Panc1 (cell line): ENCODE measurements at regions not wholly inside any gene's neighbourhood (a gene's known extent, or its start where the extent isn't known, plus 50 kb on each side); places are given as distances from the start of the nearest gene placed in this dataset.
"Not testable (repeated sequence)": the region's sequence is repeated elsewhere in the genome, so short reads cannot be mapped to it uniquely, and the experiment has no call there.

Experiments
- ATAC-seq: fragments of 200-7000 bp; cut with Tn5 transposase; 2 replicates; pipeline ENCODE4 v1.9.1; 2020; ENCODE audit warnings: mild to moderate bottlenecking, moderate library complexity
- BruUV-seq: library from RNA; stranded (reverse); fragments of 400-500 nt; replicated peaks from 2 replicates; lab custom pipeline; 2021; lab: Mats Ljungman, UMichigan
- CTCF ChIA-PET: fragments of 300-600 bp; sonication (Branson Sonifier 250); formaldehyde crosslinking; loops from one replicate; lab custom pipeline; 2022; ENCODE audit warnings: antibody characterized with exemption; lab: Charles Lee
- POLR2A ChIA-PET: fragments of 300-600 bp; sonication (Branson Sonifier 250); formaldehyde crosslinking; loops from one replicate; lab custom pipeline; 2022; ENCODE audit warnings: antibody characterized with exemption; lab: Charles Lee
- DNase-seq: peaks from one replicate; pipeline ENCODE4 v3.0.0-alpha.2; 2010; ENCODE audit warnings: low read depth, low spot score
- H3K27ac ChIP-seq: 2 replicates; pipeline ENCODE4 v1.5.1; 2011; ENCODE audit warnings: mild to moderate bottlenecking, low read length, inconsistent platforms
- H3K27me3 ChIP-seq: fragments of 200-500 bp; sonication (Bioruptor generic); 2 replicates; pipeline ENCODE4 v1.6.0; 2014; ENCODE audit warnings: low read length, inconsistent platforms; ENCODE audit not compliant: control insufficient read depth, insufficient read depth
- H3K36me3 ChIP-seq: fragments of 200-500 bp; sonication (Bioruptor generic); 2 replicates; pipeline ENCODE4 v1.5.1; 2014; ENCODE audit warnings: inconsistent platforms, mild to moderate bottlenecking, low read length, moderate library complexity; ENCODE audit not compliant: control insufficient read depth, insufficient read depth
- H3K4me1 ChIP-seq: 2 replicates; pipeline ENCODE4 v1.5.1; 2011; ENCODE audit warnings: inconsistent platforms, mild to moderate bottlenecking, low read length, moderate library complexity; ENCODE audit not compliant: control insufficient read depth, insufficient read depth
- H3K4me3 ChIP-seq, 2 experiments: 2 replicates each; pipeline ENCODE4 v1.5.1; 2011 to 2012; ENCODE audit warnings: low read depth in 2 of 2, low read length in 2 of 2, mild to moderate bottlenecking in 2 of 2, inconsistent platforms in 1 of 2, moderate library complexity in 1 of 2
- H3K9me3 ChIP-seq: fragments of 200-500 bp; sonication (Bioruptor generic); 2 replicates; pipeline ENCODE4 v1.5.1; 2014; ENCODE audit warnings: low read depth, mild to moderate bottlenecking, inconsistent platforms, low read length, moderate library complexity; ENCODE audit not compliant: control insufficient read depth, insufficient read depth
- POLR2AphosphoS5 ChIP-seq: IDR thresholded peaks from 2 replicates; pipeline ENCODE4 v1.6.1; 2012; ENCODE audit warnings: mild to moderate bottlenecking, low read depth, low read length, moderate library complexity
- SIN3A ChIP-seq: IDR thresholded peaks from 2 replicates; pipeline ENCODE4 v1.6.1; 2012; ENCODE audit warnings: low read depth, mild to moderate bottlenecking, low read length, moderate library complexity, borderline replicate concordance; ENCODE audit not compliant: insufficient read depth
- TCF7L2 ChIP-seq: IDR thresholded peaks from 2 replicates; pipeline ENCODE4 v1.6.1; 2011; ENCODE audit warnings: mild to moderate bottlenecking, low read depth, low read length, inconsistent platforms
- in situ Hi-C: cut with HindIII; loops from 2 replicates; pipeline ENCODE4 v1.10.0; 2016; ENCODE audit warnings: low sequenced_read_pairs, low pct_unique_long_range_greater_than_20kb
- intact Hi-C: fragments of 100-400 bp; cut with micrococcal nuclease; formaldehyde crosslinking; loops from one replicate; pipeline ENCODE4 v1.10.0; 2022; ENCODE audit not compliant: unreplicated experiment
- TF ChIP-seq, protein P1 (sequence below): fragments of 450-650 bp; IDR thresholded peaks from 2 replicates; pipeline ENCODE4 v1.5.1; 2017; ENCODE audit warnings: mild to moderate bottlenecking
- TF ChIP-seq, protein P2 (sequence below), 2 experiments: IDR thresholded peaks; 2 replicates each; pipeline ENCODE4 v1.6.1; 2011 to 2012; ENCODE audit warnings: low read depth in 2 of 2, control low read depth in 1 of 2, low read length in 1 of 2, mild to moderate bottlenecking in 1 of 2, moderate library complexity in 1 of 2; ENCODE audit not compliant: insufficient read depth in 1 of 2

DNA sequence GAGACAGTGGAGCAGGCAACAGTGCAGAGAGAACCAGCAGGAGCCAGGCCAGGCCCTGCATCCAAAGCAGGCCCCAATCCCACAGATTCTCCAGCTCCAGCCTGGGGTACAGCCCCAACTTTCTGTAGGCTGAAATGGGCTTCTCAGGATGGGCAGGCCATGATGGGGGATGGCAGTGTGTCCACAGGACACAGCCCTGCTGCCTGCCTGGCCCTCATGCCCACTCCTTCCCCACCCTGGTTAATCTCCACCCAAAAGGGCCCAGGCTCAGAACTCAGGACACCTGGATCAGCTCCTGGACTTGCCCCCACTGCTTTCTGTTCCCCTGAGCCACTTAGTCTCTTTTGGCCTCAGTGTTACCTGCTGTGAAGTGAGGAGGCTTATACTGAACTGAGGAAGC, 57.1 kb downstream of the GGTLC2 start:
- H3K36me3 ChIP-seq, H3K4me3 ChIP-seq, H3K27me3 ChIP-seq, H3K27ac ChIP-seq, intact Hi-C loops, H3K9me3 ChIP-seq, BruUV-seq, ATAC-seq, DNase-seq, H3K4me1 ChIP-seq, POLR2A ChIA-PET, in situ Hi-C loops: not testable (repeated sequence)
- CTCF ChIA-PET = interaction anchor here (0.6 kb wide), 1 partner anchor 451 kb away, joined by 3 read pairs; no protein-coding TSS in a partner anchor

DNA sequence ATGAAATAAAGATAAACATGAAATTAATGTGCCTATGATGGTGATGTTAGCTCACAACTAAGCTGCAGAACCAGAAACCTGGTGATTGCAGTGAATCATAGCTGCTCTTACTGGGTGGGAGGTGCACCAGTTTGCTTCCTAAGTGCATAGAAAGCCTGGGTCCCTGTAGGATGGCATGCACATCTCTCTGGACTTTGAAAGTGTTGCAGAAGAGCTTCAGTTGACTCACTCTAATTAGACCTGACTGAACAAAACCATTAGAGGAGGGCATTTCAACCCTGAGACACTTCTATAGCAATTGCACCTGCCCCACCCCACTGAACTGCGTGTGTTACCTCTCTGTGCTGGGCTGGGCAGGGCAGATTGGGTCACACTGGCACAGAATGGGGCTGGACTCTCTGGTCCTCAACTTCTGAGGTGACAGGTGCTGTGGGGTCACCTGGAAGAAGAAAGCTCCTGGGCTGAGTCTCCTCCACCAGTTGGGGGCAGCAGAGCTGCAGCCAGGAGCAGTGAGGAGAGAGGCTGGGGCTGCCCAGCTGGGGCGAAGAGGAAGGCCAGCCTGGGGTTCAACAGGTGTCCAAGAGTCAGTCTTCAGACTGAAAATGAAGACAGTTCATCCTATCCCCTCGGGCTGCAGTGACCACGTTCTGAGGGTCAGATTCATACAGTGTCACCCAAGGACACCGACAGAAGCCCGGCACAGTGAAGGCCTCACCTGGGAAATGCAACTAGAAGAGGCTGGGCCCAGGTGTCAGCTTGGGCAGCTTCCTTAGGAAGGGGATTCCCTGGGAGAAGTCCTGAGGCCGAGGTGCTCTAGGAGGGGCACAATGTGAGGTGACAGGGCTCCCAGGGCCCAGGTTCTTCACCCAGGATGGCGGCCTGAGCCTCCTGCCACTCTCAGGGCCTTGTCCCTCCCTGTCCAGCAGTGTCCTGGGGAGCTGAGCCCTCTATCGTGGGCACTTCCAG, 58.1 kb downstream of the GGTLC2 start:
- intact Hi-C loops = no loop called here
- POLR2A ChIA-PET = no interaction called here

DNA sequence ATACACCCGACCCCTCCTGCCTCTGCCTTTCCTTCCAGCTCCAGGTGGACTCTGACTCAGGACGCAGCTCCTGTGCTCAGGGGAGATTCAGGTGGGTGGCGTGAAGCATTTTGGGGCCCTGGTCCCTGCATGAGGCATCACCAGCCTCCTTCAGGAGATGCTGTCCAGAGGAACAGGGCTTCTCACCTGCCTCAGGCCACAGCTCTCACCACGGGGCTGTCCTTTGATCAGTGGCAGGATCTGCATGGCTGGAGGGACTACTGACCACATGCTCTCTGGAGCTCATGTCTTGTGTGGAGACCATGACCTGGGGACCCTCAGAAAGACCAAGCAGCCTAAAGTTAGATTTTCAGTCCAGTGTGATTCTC, 58.8 kb downstream of the GGTLC2 start:
- H3K4me3 ChIP-seq = no peak overlapping the region
- no peaks in the 10 kb centered on the region for H3K27me3 ChIP-seq
- TF ChIP-seq SIN3A = no peak
- TF ChIP-seq, protein P1, sequence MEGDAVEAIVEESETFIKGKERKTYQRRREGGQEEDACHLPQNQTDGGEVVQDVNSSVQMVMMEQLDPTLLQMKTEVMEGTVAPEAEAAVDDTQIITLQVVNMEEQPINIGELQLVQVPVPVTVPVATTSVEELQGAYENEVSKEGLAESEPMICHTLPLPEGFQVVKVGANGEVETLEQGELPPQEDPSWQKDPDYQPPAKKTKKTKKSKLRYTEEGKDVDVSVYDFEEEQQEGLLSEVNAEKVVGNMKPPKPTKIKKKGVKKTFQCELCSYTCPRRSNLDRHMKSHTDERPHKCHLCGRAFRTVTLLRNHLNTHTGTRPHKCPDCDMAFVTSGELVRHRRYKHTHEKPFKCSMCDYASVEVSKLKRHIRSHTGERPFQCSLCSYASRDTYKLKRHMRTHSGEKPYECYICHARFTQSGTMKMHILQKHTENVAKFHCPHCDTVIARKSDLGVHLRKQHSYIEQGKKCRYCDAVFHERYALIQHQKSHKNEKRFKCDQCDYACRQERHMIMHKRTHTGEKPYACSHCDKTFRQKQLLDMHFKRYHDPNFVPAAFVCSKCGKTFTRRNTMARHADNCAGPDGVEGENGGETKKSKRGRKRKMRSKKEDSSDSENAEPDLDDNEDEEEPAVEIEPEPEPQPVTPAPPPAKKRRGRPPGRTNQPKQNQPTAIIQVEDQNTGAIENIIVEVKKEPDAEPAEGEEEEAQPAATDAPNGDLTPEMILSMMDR = no peak
- no peak for TF ChIP-seq POLR2AphosphoS5
- TF ChIP-seq, protein P2, sequence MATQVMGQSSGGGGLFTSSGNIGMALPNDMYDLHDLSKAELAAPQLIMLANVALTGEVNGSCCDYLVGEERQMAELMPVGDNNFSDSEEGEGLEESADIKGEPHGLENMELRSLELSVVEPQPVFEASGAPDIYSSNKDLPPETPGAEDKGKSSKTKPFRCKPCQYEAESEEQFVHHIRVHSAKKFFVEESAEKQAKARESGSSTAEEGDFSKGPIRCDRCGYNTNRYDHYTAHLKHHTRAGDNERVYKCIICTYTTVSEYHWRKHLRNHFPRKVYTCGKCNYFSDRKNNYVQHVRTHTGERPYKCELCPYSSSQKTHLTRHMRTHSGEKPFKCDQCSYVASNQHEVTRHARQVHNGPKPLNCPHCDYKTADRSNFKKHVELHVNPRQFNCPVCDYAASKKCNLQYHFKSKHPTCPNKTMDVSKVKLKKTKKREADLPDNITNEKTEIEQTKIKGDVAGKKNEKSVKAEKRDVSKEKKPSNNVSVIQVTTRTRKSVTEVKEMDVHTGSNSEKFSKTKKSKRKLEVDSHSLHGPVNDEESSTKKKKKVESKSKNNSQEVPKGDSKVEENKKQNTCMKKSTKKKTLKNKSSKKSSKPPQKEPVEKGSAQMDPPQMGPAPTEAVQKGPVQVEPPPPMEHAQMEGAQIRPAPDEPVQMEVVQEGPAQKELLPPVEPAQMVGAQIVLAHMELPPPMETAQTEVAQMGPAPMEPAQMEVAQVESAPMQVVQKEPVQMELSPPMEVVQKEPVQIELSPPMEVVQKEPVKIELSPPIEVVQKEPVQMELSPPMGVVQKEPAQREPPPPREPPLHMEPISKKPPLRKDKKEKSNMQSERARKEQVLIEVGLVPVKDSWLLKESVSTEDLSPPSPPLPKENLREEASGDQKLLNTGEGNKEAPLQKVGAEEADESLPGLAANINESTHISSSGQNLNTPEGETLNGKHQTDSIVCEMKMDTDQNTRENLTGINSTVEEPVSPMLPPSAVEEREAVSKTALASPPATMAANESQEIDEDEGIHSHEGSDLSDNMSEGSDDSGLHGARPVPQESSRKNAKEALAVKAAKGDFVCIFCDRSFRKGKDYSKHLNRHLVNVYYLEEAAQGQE (IDR thresholded peaks at IDR 0.05; ENCODE audit: insufficient read depth in 1 of 2, low read depth in 2 of 2, low read length in 1 of 2) = no peak
- no peak for TF ChIP-seq TCF7L2
- no peaks in the 10 kb centered on the region for H3K9me3 ChIP-seq
- no peak overlapping the region for H3K27ac ChIP-seq
- ChIA-PET POLR2A (no interaction called here), CTCF (no interaction called here)
- H3K36me3 ChIP-seq = no peaks in the 10 kb centered on the region
- DNase-seq (no peak), ATAC-seq (no peak)
- H3K4me1 ChIP-seq = no peaks in the 10 kb centered on the region
- BruUV-seq = no TSS peak
- intact Hi-C loops = no loop called here
- in situ Hi-C loops = no loop called here

More for the DNA sequence above, 58.1 kb downstream of the GGTLC2 start:
- DNase-seq (no peak), ATAC-seq (no peak)
- no peak for TF ChIP-seq POLR2AphosphoS5
- TF ChIP-seq, protein P1 = peak; percentile 36
- Histone ChIP-seq H3K36me3 (no peaks in the 10 kb centered on the region), H3K27ac (no peak overlapping the region), H3K4me1 (no peaks in the 10 kb centered on the region), H3K27me3 (no peaks in the 10 kb centered on the region), H3K4me3 (no peak overlapping the region), H3K9me3 (no peaks in the 10 kb centered on the region)
- no TSS peak for BruUV-seq
- CTCF ChIA-PET = no interaction called here
- in situ Hi-C loops = no loop called here
